HFF-Myc (cell line): ENCODE measurements at regions not wholly inside any gene's neighbourhood (a gene's known extent, or its start where the extent isn't known, plus 50 kb on each side); places are given as distances from the start of the nearest gene placed in this dataset.
"Not testable (repeated sequence)": the region's sequence is repeated elsewhere in the genome, so short reads cannot be mapped to it uniquely, and the experiment has no call there.

ENCODE experiments used
- DNase-seq: peaks from one replicate; pipeline ENCODE4 v3.0.0-alpha.2; 2011; ENCODE audit warnings: low read depth; ENCODE audit errors: extremely low read depth
- H3K4me3 ChIP-seq: replicated peaks from 2 replicates; pipeline ENCODE4 v1.5.1; 2011; ENCODE audit warnings: low read depth, mild to moderate bottlenecking, control low read depth, low read length
- CTCF ChIP-seq: IDR thresholded peaks from 2 replicates; pipeline ENCODE4 v1.5.1; 2012; ENCODE audit warnings: mild to moderate bottlenecking, low read depth, low read length, control low read depth; ENCODE audit errors: missing control alignments

- no peak for TF ChIP-seq CTCF
- DNase-seq: no peak
These were observed 73.4 kb upstream of the ID2 start for GRCh38 chr2:8608411-8608954.

DNA sequence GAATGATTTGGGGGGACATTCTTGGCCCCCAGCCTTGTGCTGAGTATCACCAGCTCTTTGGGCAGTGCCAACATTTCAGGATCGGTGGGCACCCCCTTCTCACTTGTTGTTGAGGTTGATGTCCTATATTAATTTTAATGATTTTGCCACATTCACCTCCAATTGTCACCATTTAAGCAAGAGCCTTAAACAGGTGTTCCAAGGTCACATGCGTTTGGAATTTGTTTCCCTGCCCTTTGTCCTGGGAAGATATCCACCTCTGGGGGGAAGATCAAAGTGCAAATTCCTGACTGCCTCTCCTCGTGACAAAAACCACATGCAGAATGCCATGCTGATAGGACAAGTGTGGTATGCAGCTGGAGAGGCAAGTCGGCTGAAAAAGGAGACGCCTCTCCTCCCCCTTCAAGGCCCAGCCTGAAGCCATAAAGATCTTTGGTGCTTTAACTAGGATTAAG lies 72.5 kb upstream of the ID2 start:
- no peak overlapping the region for H3K4me3 ChIP-seq
- no peak for DNase-seq
- no peak for TF ChIP-seq CTCF

More at GRCh38 chr2:8608411-8608954, 73.4 kb upstream of the ID2 start:
- H3K4me3 ChIP-seq: no peak overlapping the region

GRCh38 chr2:8610775-8611174 lies 71.1 kb upstream of the ID2 start:
- H3K4me3 ChIP-seq, DNase-seq: not testable (repeated sequence)

- no peak for TF ChIP-seq CTCF
- H3K4me3 ChIP-seq: no peak overlapping the region
- no peak for DNase-seq
These were observed 70.6 kb upstream of the ID2 start for GRCh38 chr2:8611246-8611645.

DNA sequence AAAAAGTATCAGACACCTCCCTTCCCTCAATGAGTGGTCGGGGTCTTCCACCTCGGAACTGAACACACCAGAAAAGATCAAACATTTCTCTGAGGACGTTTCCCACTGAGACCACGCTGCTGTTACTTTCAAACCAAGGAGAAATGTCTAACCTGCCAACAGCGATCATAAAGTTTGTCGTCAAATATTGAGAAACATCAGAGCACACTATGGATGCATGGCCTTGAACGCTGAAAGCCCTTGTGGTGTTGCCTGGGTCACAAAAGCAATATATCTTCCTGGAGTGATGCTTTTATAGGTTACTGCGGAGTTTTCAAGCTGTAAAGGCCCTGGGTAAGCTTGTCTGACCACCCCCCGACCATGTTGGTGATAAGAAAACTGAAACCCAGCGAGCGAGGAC lies 70.2 kb upstream of the ID2 start:
- TF ChIP-seq CTCF: no peak
- DNase-seq: no peak
- H3K4me3 ChIP-seq: no peak overlapping the region

DNA sequence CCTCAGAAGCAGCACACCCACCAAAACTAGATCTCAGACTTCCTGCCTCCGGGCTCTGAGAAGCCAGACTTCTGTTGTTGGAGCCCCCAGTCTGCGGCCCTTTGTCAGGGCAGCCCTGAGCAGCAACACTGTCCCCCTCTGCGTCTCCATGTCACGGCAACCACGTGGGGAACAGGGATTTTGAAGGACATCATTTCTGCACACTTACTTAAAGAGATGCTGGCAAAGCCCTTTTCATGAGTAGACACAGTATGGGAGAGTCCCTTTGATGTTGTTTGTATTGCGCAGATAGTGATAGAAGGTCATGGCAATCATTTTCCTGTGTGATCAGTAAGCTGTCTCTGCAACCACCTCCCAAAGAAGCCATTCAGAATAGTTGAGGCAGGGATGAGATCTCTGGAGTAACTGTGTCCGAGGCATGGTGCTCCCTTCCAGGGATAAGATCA lies 69.1 kb upstream of the ID2 start:
- no peak overlapping the region for H3K4me3 ChIP-seq
- no peak for TF ChIP-seq CTCF
- no peak for DNase-seq

DNA sequence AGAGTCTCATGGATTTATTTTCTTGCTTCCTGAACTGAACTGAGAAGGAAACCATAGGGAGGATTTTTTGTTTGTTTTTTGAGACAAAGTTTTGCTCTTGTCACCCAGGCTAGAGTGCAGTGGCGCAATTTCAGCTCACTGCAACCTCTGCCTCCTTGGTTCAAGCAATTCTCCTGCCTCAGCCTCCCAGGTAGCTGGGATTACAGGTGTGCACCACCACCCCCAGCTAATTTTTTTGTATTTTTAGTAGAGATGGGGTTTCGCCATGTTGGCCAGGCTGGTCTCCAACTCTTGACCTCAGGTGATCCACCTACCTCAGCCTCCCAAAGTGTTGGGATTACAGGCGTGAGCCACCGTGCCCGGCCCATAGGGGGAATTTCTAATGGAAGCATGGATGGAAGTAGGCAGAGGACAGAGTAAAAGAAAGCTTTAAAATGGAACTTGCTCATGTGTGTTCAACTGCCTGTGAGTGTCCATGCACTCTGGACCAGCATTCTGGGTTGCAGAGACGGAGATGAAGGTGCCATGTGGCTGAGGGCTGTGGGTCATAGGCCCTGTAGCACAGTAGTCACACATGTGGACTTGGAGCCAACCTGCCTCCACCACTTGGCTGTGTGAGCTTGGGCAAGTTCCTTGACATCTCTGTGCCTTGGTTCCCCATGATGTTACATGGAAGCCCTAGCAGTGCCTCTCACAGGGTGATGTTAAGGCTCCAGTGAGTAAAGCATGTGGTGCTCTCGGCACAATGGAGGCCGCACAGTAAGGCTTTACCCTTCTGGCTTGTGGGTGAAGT lies 68.5 kb upstream of the ID2 start:
- H3K4me3 ChIP-seq, DNase-seq: not testable (repeated sequence)

DNA sequence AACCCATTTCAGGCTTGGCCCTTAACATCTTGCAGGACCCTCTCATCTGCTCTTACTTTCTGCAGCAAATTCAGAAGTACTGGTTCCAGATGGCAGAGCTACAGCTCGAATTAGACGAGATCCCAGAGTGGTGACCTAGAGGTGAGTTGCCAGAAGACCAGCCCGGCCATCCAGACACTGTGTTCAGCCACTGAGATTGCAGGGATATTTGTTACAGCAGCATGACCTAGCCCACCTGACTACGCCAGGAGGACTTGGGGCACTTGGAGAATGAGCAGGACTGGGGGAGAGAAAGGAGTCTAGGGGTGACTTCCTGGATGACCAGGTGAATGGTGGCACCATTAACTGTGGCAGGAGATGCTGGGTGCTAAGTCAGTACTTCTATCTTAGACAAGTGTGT lies 67.2 kb upstream of the ID2 start:
- no peak for TF ChIP-seq CTCF
- no peak overlapping the region for H3K4me3 ChIP-seq
- no peak for DNase-seq
